Gastrocnemius medialis (tissue), 4 donors: ENCODE measurements at regions not wholly inside any gene's neighbourhood (a gene's known extent, or its start where the extent isn't known, plus 50 kb on each side); places are given as distances from the start of the nearest gene placed in this dataset.

Experiments used
- ATAC-seq, 2 donors: fragments of 150-250 bp; one replicate each; pipeline ENCODE4 v1.9.1; 2016
- DNase-seq, 2 donors: peaks; one replicate each; pipeline ENCODE4 v3.0.0-alpha.2; 2019
- H3K27ac ChIP-seq, 4 donors: fragments of 200-600 bp; sonication (generic); 1 replicate in 1 of 4; 2 replicates in 3 of 4; pipeline ENCODE4 v1.5.1; 2016 to 2018; ENCODE audit warnings: mild to moderate bottlenecking in 2 of 4, moderate library complexity in 1 of 4
- H3K27me3 ChIP-seq, 3 donors: fragments of 200-600 bp; sonication (generic) in 2 of 3; 1 replicate in 1 of 3; 2 replicates in 2 of 3; pipeline versions ENCODE4 v1.5.1 to v1.6.0; 2016 to 2019; ENCODE audit warnings: mild to moderate bottlenecking in 1 of 3, moderate library complexity in 1 of 3
- H3K36me3 ChIP-seq, 2 donors: fragments of 200-600 bp; sonication (generic) in 1 of 2; one replicate each; pipeline ENCODE4 v1.5.1; 2017 to 2018
- H3K4me1 ChIP-seq, 2 donors: fragments of 200-600 bp; sonication (generic) in 1 of 2; one replicate each; pipeline ENCODE4 v1.5.1; 2016 to 2017; ENCODE audit warnings: mild to moderate bottlenecking in 2 of 2
- H3K4me3 ChIP-seq, 4 donors: fragments of 200-600 bp; sonication (generic) in 3 of 4; 1 replicate in 1 of 4; 2 replicates in 3 of 4; pipeline ENCODE4 v1.5.1; 2016 to 2019; ENCODE audit warnings: mild to moderate bottlenecking in 2 of 4
- H3K9me3 ChIP-seq, 3 donors: fragments of 200-600 bp; sonication (generic) in 2 of 3; 1 replicate in 1 of 3; 2 replicates in 2 of 3; pipeline ENCODE4 v1.5.1; 2016 to 2019
- POLR2A ChIP-seq, 2 donors: fragments of 450-650 bp; IDR thresholded peaks; one replicate each; pipeline ENCODE4 v1.6.1; 2017; ENCODE audit warnings: antibody characterized with exemption in 2 of 2, mild to moderate bottlenecking in 2 of 2, moderate library complexity in 2 of 2
- in situ Hi-C, 4 donors: fragments of 200-750 bp; cut with MboI; loops; one replicate each; pipeline versions ENCODE4 v1.15.0 to v1.8.0; 2017; ENCODE audit warnings: low sequenced_read_pairs in 4 of 4
- intact Hi-C: fragments of 100-400 bp; cut with DNase I; formaldehyde crosslinking; loops from one replicate; pipeline ENCODE4 v1.15.1; 2023; ENCODE audit warnings: low total_unique reads
- TF ChIP-seq, protein P1 (sequence below), 5 experiments: fragments of 450-650 bp in 3 of 5; fragments of 200-600 bp in 2 of 5; sonication (generic) in 2 of 5; IDR thresholded peaks in 4 of 5; conservative IDR thresholded peaks in 1 of 5; 1 replicate in 4 of 5; 2 replicates in 1 of 5; pipeline ENCODE4 v1.5.1; 2016 to 2019; ENCODE audit warnings: antibody characterized with exemption in 5 of 5, mild to moderate bottlenecking in 3 of 5, moderate library complexity in 3 of 5

DNA sequence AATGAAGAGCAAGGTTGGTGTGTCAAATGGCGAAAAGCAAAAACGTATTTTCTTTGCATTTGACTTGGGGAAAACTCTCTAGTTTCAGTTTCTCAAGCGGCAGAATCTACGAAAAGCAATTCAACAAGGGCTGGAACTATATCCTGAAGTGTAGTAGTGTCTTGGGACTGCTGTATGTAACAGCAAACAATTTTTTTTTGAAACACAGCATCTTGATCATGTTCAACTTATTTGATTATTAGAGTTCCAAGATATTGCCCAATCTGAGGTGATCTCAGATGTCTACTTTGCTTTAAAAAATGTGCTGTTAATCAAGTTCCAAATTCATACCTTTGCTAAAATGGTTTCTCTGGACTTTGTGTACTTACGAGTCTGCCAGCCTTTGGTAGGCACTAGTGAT is 120.6 kb downstream of the ZWINT start:
- Histone ChIP-seq H3K36me3 (no peaks in the 10 kb centered on the region), H3K4me1 (no peaks in the 10 kb centered on the region), H3K4me3 (no peak overlapping the region), H3K27ac (no peak overlapping the region), H3K27me3 (no peaks in the 10 kb centered on the region), H3K9me3 (no peaks in the 10 kb centered on the region)
- ATAC-seq = no peak
- intact Hi-C loops (no loop called here), in situ Hi-C loops (no loop called here)
- no peak for TF ChIP-seq POLR2A (IDR thresholded peaks at IDR 0.05)
- TF ChIP-seq, protein P1, sequence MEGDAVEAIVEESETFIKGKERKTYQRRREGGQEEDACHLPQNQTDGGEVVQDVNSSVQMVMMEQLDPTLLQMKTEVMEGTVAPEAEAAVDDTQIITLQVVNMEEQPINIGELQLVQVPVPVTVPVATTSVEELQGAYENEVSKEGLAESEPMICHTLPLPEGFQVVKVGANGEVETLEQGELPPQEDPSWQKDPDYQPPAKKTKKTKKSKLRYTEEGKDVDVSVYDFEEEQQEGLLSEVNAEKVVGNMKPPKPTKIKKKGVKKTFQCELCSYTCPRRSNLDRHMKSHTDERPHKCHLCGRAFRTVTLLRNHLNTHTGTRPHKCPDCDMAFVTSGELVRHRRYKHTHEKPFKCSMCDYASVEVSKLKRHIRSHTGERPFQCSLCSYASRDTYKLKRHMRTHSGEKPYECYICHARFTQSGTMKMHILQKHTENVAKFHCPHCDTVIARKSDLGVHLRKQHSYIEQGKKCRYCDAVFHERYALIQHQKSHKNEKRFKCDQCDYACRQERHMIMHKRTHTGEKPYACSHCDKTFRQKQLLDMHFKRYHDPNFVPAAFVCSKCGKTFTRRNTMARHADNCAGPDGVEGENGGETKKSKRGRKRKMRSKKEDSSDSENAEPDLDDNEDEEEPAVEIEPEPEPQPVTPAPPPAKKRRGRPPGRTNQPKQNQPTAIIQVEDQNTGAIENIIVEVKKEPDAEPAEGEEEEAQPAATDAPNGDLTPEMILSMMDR (IDR thresholded peaks at IDR 0.05 in 4 of 5, conservative IDR thresholded peaks at IDR 0.05 in 1 of 5) = no peak
- DNase-seq = no peak

DNA sequence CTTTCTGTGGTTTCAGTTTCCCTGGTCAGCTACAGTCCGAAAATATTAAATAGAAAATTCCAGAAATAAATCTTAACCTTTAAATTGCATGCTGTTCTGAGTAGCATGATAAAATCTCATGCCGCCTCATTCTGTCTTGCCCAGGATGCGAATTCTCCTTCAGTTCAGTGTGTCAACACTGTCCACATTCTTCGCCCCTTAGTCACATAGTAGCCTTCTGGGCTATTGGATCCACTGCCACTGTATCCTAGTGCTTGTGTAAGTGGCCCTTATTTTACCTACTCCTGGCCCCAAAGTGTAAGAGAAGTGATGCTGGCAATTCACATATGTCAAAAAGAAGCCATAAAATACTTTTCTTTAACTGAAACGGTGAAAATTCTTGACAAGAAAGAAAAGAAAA is 129.6 kb downstream of the ZWINT start:
- Histone ChIP-seq H3K36me3 (no peaks in the 10 kb centered on the region), H3K9me3 (no peaks in the 10 kb centered on the region), H3K27me3 (no peaks in the 10 kb centered on the region), H3K4me3 (no peak overlapping the region), H3K27ac (no peak overlapping the region), H3K4me1 (no peaks in the 10 kb centered on the region)
- DNase-seq = no peak
- no peak for ATAC-seq
- TF ChIP-seq POLR2A (IDR thresholded peaks at IDR 0.05) = no peak
- TF ChIP-seq, protein P1 (IDR thresholded peaks at IDR 0.05 in 4 of 5, conservative IDR thresholded peaks at IDR 0.05 in 1 of 5) = no peak
- intact Hi-C loops = no loop called here
- in situ Hi-C loops = no loop called here

DNA sequence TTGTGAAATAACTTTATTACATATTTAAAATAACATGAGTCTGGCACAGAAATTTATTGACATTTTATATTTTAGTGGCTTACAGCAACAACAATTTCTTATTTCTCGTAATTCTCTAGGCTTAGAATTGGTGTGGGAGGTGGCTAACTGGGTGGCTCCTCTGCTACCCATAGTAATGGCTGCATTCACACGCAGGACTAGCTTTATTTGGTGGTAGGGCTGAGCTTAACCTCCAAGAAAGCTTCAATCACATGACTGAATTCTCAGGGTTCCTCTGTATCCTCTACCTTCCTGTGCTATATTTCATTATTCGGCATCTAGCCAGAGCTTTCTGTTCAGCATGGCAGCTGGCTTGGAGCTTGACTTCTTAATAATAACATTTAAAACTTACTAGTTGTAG is 138.8 kb downstream of the ZWINT start:
- ATAC-seq = no peak
- TF ChIP-seq, protein P1 (IDR thresholded peaks at IDR 0.05 in 4 of 5, conservative IDR thresholded peaks at IDR 0.05 in 1 of 5) = no peak
- TF ChIP-seq POLR2A (IDR thresholded peaks at IDR 0.05) = no peak
- Histone ChIP-seq H3K27me3 (no peaks in the 10 kb centered on the region), H3K36me3 (no peaks in the 10 kb centered on the region), H3K4me1 (no peaks in the 10 kb centered on the region), H3K27ac (no peak overlapping the region), H3K9me3 (no peaks in the 10 kb centered on the region), H3K4me3 (no peak overlapping the region)
- in situ Hi-C loops (no loop called here), intact Hi-C loops (no loop called here)
- no peak for DNase-seq

DNA sequence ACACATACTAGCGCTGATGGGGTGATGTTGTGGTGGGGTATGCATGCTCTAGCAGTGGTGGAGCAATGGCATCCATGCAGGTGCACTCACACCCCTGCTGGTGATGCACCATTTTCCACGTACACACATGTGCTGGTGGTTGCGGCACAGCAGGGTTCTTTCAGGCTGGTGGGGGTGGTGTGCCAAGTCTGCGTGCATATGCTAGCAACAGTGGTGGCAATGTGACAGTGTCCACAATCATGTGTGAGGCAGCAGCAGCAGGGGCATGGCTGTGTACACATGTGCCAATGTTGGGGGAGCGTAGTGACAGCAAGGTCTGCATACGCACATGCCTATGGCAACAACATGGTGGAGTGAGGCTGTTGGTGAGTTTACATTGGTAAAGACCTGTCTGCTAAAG is 148.1 kb downstream of the ZWINT start:
- TF ChIP-seq, protein P1 (IDR thresholded peaks at IDR 0.05 in 4 of 5, conservative IDR thresholded peaks at IDR 0.05 in 1 of 5) = no peak
- no peak for TF ChIP-seq POLR2A (IDR thresholded peaks at IDR 0.05)
- DNase-seq (no peak), ATAC-seq (no peak)
- H3K27ac ChIP-seq = no peak overlapping the region
- H3K4me3 ChIP-seq = no peak overlapping the region
- in situ Hi-C loops = no loop called here
- H3K4me1 ChIP-seq = no peaks in the 10 kb centered on the region
- H3K36me3 ChIP-seq = no peaks in the 10 kb centered on the region
- no peaks in the 10 kb centered on the region for H3K9me3 ChIP-seq
- intact Hi-C loops = no loop called here
- H3K27me3 ChIP-seq = no peaks in the 10 kb centered on the region

DNA sequence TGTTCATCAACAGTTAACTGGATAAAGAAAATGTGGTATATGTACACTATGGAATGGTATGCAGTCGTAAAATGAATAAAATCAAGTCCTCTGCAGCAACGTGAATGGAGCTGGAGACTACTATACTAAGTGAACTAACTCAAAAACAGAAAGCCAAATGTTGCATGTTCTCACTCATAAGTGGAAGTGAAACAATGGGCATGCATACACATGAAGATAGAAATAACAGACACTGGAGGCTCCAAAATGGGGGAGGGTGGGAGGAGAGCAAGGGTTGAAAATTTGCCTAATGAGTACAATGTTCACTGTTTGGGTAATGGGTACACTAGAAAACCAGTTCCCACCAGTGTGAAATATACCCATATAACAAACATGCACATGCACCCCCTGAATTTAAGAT is 179.5 kb downstream of the ZWINT start:
- TF ChIP-seq, protein P1 (IDR thresholded peaks at IDR 0.05 in 4 of 5, conservative IDR thresholded peaks at IDR 0.05 in 1 of 5) = no peak
- TF ChIP-seq POLR2A (IDR thresholded peaks at IDR 0.05) = no peak
- intact Hi-C loops = no loop called here
- no peaks in the 10 kb centered on the region for H3K27me3 ChIP-seq

More for the DNA sequence above, 179.5 kb downstream of the ZWINT start:
- ATAC-seq (no peak), DNase-seq (no peak)
- Histone ChIP-seq H3K27ac (no peak overlapping the region), H3K9me3 (no peaks in the 10 kb centered on the region), H3K36me3 (no peaks in the 10 kb centered on the region), H3K4me1 (no peaks in the 10 kb centered on the region), H3K4me3 (no peak overlapping the region)
- in situ Hi-C loops = no loop called here
